Spleen (tissue), 11 donors: ENCODE measurements at regions not wholly inside any gene's neighbourhood (a gene's known extent, or its start where the extent isn't known, plus 50 kb on each side); places are given as distances from the start of the nearest gene placed in this dataset.
"Not testable (repeated sequence)": the region's sequence is repeated elsewhere in the genome, so short reads cannot be mapped to it uniquely, and the experiment has no call there.

Source experiments
- DNase-seq: peaks from one replicate; pipeline ENCODE4 v3.0.0-alpha.2; 2020
- H3K27ac ChIP-seq, 8 donors: fragments of 200-600 bp; sonication (generic) in 7 of 8; 1 replicate in 4 of 8; 2 replicates in 4 of 8; pipeline versions ENCODE4 v1.5.0 to v1.8.0; 2016 to 2021; ENCODE audit warnings: inconsistent platforms in 4 of 8, mild to moderate bottlenecking in 4 of 8, moderate library complexity in 1 of 8
- H3K27me3 ChIP-seq, 7 donors: fragments of 200-600 bp; sonication (generic) in 6 of 7; replicated peaks in 1 of 7; 1 replicate in 4 of 7; 2 replicates in 3 of 7; pipeline versions ENCODE4 v1.5.0 to v1.8.0; 2016 to 2021; ENCODE audit warnings: inconsistent platforms in 3 of 7, mild to moderate bottlenecking in 1 of 7
- H3K36me3 ChIP-seq, 6 donors: fragments of 200-600 bp; sonication (generic) in 5 of 6; 1 replicate in 4 of 6; 2 replicates in 2 of 6; pipeline versions ENCODE4 v1.5.0 to v1.8.0; 2016 to 2021; ENCODE audit warnings: inconsistent platforms in 2 of 6
- H3K4me1 ChIP-seq, 6 donors: fragments of 200-600 bp; sonication (generic) in 5 of 6; 1 replicate in 3 of 6; 2 replicates in 3 of 6; pipeline versions ENCODE4 v1.5.0 to v1.8.0; 2016 to 2021; ENCODE audit warnings: inconsistent platforms in 3 of 6
- H3K4me3 ChIP-seq, 8 donors: fragments of 200-600 bp; sonication (generic) in 7 of 8; 1 replicate in 4 of 8; 2 replicates in 4 of 8; pipeline versions ENCODE4 v1.5.0 to v1.8.0; 2016 to 2021; ENCODE audit warnings: inconsistent platforms in 4 of 8, mild to moderate bottlenecking in 4 of 8, moderate library complexity in 2 of 8
- H3K9me3 ChIP-seq, 8 donors: fragments of 200-600 bp; sonication (generic) in 7 of 8; 1 replicate in 4 of 8; 2 replicates in 4 of 8; pipeline versions ENCODE4 v1.5.0 to v1.8.0; 2016 to 2021; ENCODE audit warnings: inconsistent platforms in 4 of 8
- CTCF ChIP-seq, 11 experiments: fragments of 200-600 bp in 7 of 11; fragments of 450-650 bp in 4 of 11; sonication (generic) in 4 of 11; IDR thresholded peaks in 8 of 11; conservative IDR thresholded peaks in 3 of 11; 1 replicate in 7 of 11; 2 replicates in 4 of 11; pipeline versions ENCODE4 v1.4.0 to v1.8.0; 2016 to 2021; ENCODE audit warnings: antibody characterized with exemption in 11 of 11, inconsistent platforms in 4 of 11, mild to moderate bottlenecking in 1 of 11
- POLR2A ChIP-seq, 3 donors: fragments of 450-650 bp; IDR thresholded peaks; one replicate each; pipeline ENCODE4 v1.5.1; 2017; ENCODE audit warnings: antibody characterized with exemption in 3 of 3, mild to moderate bottlenecking in 1 of 3
- POLR2AphosphoS5 ChIP-seq, 3 donors: sonication (generic); formaldehyde crosslinking; IDR thresholded peaks; one replicate each; pipeline ENCODE4 v1.5.1; 2017; ENCODE audit warnings: antibody characterized with exemption in 3 of 3
- WGBS, 5 donors: extraction: QIAGEN DNeasy Blood & Tissue Kit in 3 of 5; methylation state at CpG; one replicate each; pipeline versions ENCODE4 v1.1.5 to v1.1.7; 2013 to 2018; 5-methylcytosine and 5-hydroxymethylcytosine counted together
- intact Hi-C: fragments of 100-400 bp; cut with DNase I; formaldehyde crosslinking; loops from one replicate; pipeline ENCODE4 v1.15.0; 2023; ENCODE audit warnings: low total_unique reads
- donor health status: healthy with polysubstance abuse.
- donor health status: DM: no; HTN: no; CAD: no; lungs with moderate emphysema.
- donor health status: DM: no; HTN: no; CAD: no.
- donor health status: Bipolar disorder and iron deficiency.
- donor health status: healthy.
- donor health status: DM: no; HTN: no; CAD: no.
- donor health status: DM: yes; HTN: yes; CAD: no.

- Histone ChIP-seq H3K9me3 (no peaks in the 10 kb centered on the region), H3K4me3 (no peak overlapping the region), H3K36me3 (no peaks in the 10 kb centered on the region), H3K27me3 (peaks cover 0 to 5% (median 0%) of the 10 kb centered on the region in 7 donors), H3K27ac (no peak overlapping the region), H3K4me1 (no peaks in the 10 kb centered on the region)
- DNase-seq, result peak; percentile 11
- 37 to 60% (median 58%) methylated on average over 7 of the region's 7 CpGs for WGBS, 5 donors
- intact Hi-C loops, result no loop called here
- TF ChIP-seq POLR2A (IDR thresholded peaks at IDR 0.05) (no peak), CTCF (IDR thresholded peaks at IDR 0.05 in 8 of 11, conservative IDR thresholded peaks at IDR 0.05 in 3 of 11) (no peak), POLR2AphosphoS5 (IDR thresholded peaks at IDR 0.05) (no peak)
Measured at GRCh38 chr7:3143869-3144775, 100.5 kb upstream of the CARD11 start.

- H3K27ac ChIP-seq, H3K9me3 ChIP-seq, H3K4me1 ChIP-seq, H3K27me3 ChIP-seq, H3K4me3 ChIP-seq, H3K36me3 ChIP-seq, intact Hi-C loops: not testable (repeated sequence)
- WGBS, 5 donors, result 74 to 86% (median 81%) methylated on average over 6 of the region's 6 CpGs
- DNase-seq, result peak; percentile 13
Measured at GRCh38 chr7:3144776-3145125, 101.1 kb upstream of the CARD11 start.

- 28 to 45% (median 41%) methylated on average over 18 of the region's 18 CpGs for WGBS, 5 donors
- no peak overlapping the region for H3K27ac ChIP-seq
- intact Hi-C loops, result no loop called here
- peaks cover 0 to 11% (median 0%) of the 10 kb centered on the region in 7 donors for H3K27me3 ChIP-seq
- H3K9me3 ChIP-seq, result no peaks in the 10 kb centered on the region
- H3K4me3 ChIP-seq, result no peak overlapping the region
- DNase-seq, result peak; percentile 54
- no peak for TF ChIP-seq POLR2A (IDR thresholded peaks at IDR 0.05)
- no peak for TF ChIP-seq CTCF (IDR thresholded peaks at IDR 0.05 in 8 of 11, conservative IDR thresholded peaks at IDR 0.05 in 3 of 11)
- no peak for TF ChIP-seq POLR2AphosphoS5 (IDR thresholded peaks at IDR 0.05)
- H3K36me3 ChIP-seq, result no peaks in the 10 kb centered on the region
- peaks cover 0 to 17% (median 3%) of the 10 kb centered on the region in 6 donors for H3K4me1 ChIP-seq
Measured at GRCh38 chr7:3146571-3147226, 103.0 kb upstream of the CARD11 start.

GRCh38 chr7:3148471-3148870 lies 104.8 kb upstream of the CARD11 start:
- H3K27ac ChIP-seq, H3K4me3 ChIP-seq, intact Hi-C loops, H3K9me3 ChIP-seq, H3K36me3 ChIP-seq: not testable (repeated sequence)
- H3K4me1 ChIP-seq, result peaks cover 0 to 32% (median 3%) of the 10 kb centered on the region in 6 donors
- peaks cover 0 to 11% (median 0%) of the 10 kb centered on the region in 7 donors for H3K27me3 ChIP-seq
- 49 to 91% (median 69%) methylated on average over 4 of the region's 4 CpGs for WGBS, 5 donors
- peak; percentile 10 for DNase-seq
